Caco-2 (cell line): ENCODE measurements at regions not wholly inside any gene's neighbourhood (a gene's known extent, or its start where the extent isn't known, plus 50 kb on each side); places are given as distances from the start of the nearest gene placed in this dataset.

Experiments
- BruUV-seq: library from RNA; stranded (reverse); fragments of 400-500 nt; replicated peaks from 2 replicates; lab custom pipeline; 2021; lab: Mats Ljungman, UMichigan
- CTCF ChIA-PET: fragments of 300-600 bp; sonication (Branson Sonifier 250); formaldehyde crosslinking; loops from one replicate; lab custom pipeline; 2022; ENCODE audit warnings: antibody characterized with exemption; lab: Charles Lee
- POLR2A ChIA-PET: fragments of 300-600 bp; sonication (Branson Sonifier 250); formaldehyde crosslinking; loops from one replicate; lab custom pipeline; 2022; ENCODE audit warnings: antibody characterized with exemption; lab: Charles Lee
- DNase-seq, 2 experiments: peaks; one replicate each; pipeline versions ENCODE4 v3.0.0 to v3.0.0-alpha.2; 2020 to 2022
- H3K27me3 ChIP-seq: replicated peaks from 2 replicates; pipeline ENCODE4 v1.6.0; 2011; ENCODE audit warnings: low read length; ENCODE audit not compliant: control insufficient read depth, insufficient read depth
- H3K36me3 ChIP-seq: 2 replicates; pipeline ENCODE4 v1.5.1; 2011; ENCODE audit warnings: low read length; ENCODE audit not compliant: control insufficient read depth, insufficient read depth
- H3K4me1 ChIP-seq: fragments of 250-450 bp; sonication (Bioruptor Pico); 2 replicates; pipeline ENCODE4 v1.5.1; 2020; ENCODE audit warnings: mild to moderate bottlenecking
- H3K4me3 ChIP-seq: 2 replicates; pipeline ENCODE4 v1.5.1; 2011; ENCODE audit warnings: low read depth, mild to moderate bottlenecking, control low read depth, low read length
- H3K9me3 ChIP-seq: fragments of 250-450 bp; sonication (Bioruptor Pico); 2 replicates; pipeline ENCODE4 v1.5.1; 2020; ENCODE audit warnings: mild to moderate bottlenecking, moderate library complexity
- H3K27ac Mint-ChIP-seq: one replicate; pipeline ENCODE4 v1.8.0; 2022; ENCODE audit warnings: mixed read lengths; ENCODE audit not compliant: unreplicated experiment
- H3K27me3 Mint-ChIP-seq: one replicate; pipeline ENCODE4 v1.8.0; 2022; ENCODE audit warnings: mixed read lengths; ENCODE audit not compliant: insufficient read depth, unreplicated experiment
- H3K36me3 Mint-ChIP-seq: one replicate; pipeline ENCODE4 v1.8.0; 2022; ENCODE audit warnings: mild to moderate bottlenecking, mixed read lengths; ENCODE audit not compliant: insufficient read depth, unreplicated experiment
- H3K4me1 Mint-ChIP-seq: one replicate; pipeline ENCODE4 v1.8.0; 2022; ENCODE audit warnings: low read depth, mixed read lengths; ENCODE audit not compliant: unreplicated experiment
- H3K4me3 Mint-ChIP-seq: one replicate; pipeline ENCODE4 v1.8.0; 2022; ENCODE audit warnings: mild to moderate bottlenecking, moderate library complexity, mixed read lengths; ENCODE audit not compliant: unreplicated experiment
- H3K9me3 Mint-ChIP-seq: one replicate; pipeline ENCODE4 v1.8.0; 2022; ENCODE audit warnings: mixed read lengths; ENCODE audit not compliant: unreplicated experiment
- CTCF ChIP-seq, 2 experiments: fragments of 200-600 bp in 1 of 2; IDR thresholded peaks; 1 replicate in 1 of 2; 2 replicates in 1 of 2; pipeline versions ENCODE4 v1.5.1 to v1.8.0; 2011 to 2022; ENCODE audit warnings: antibody characterized with exemption in 1 of 2, control low read depth in 1 of 2, inconsistent platforms in 1 of 2, low read depth in 1 of 2, low read length in 1 of 2, mild to moderate bottlenecking in 1 of 2, moderate library complexity in 1 of 2; ENCODE audit not compliant: insufficient read depth in 1 of 2, severe bottlenecking in 1 of 2, unreplicated experiment in 1 of 2
- intact Hi-C: fragments of 100-400 bp; cut with micrococcal nuclease; formaldehyde crosslinking; loops from one replicate; pipeline ENCODE4 v1.10.0; 2022; ENCODE audit not compliant: unreplicated experiment

GRCh38 chr4:13986548-13986947 is 359.0 kb upstream of the BOD1L1 start:
- H3K36me3 ChIP-seq, result no peaks in the 10 kb centered on the region
- Mint-ChIP-seq H3K4me3 (no peak overlapping the region), H3K36me3 (no peaks in the 10 kb centered on the region), H3K27ac (no peak overlapping the region), H3K4me1 (peaks cover 7% of the 10 kb centered on the region), H3K9me3 (peaks cover 9% of the 10 kb centered on the region), H3K27me3 (no peaks in the 10 kb centered on the region)
- no peaks in the 10 kb centered on the region for H3K27me3 ChIP-seq
- BruUV-seq, result no TSS peak
- ChIA-PET CTCF (no interaction called here), POLR2A (no interaction called here)
- peaks cover 8% of the 10 kb centered on the region for H3K4me1 ChIP-seq
- intact Hi-C loops, result no loop called here
- no peak for DNase-seq
- TF ChIP-seq CTCF (IDR thresholded peaks at IDR 0.05; ENCODE audit: insufficient read depth in 1 of 2, low read depth in 1 of 2, low read length in 1 of 2, severe bottlenecking in 1 of 2, unreplicated experiment in 1 of 2), result no peak
- no peaks in the 10 kb centered on the region for H3K9me3 ChIP-seq
- H3K4me3 ChIP-seq, result no peak overlapping the region

- H3K4me3 ChIP-seq, result no peak overlapping the region
- peaks cover 15% of the 10 kb centered on the region for H3K4me1 ChIP-seq
- no peaks in the 10 kb centered on the region for H3K36me3 ChIP-seq
- Mint-ChIP-seq H3K4me1 (no peaks in the 10 kb centered on the region), H3K9me3 (peaks cover 16% of the 10 kb centered on the region), H3K27me3 (no peaks in the 10 kb centered on the region), H3K27ac (no peak overlapping the region), H3K36me3 (no peaks in the 10 kb centered on the region), H3K4me3 (no peak overlapping the region)
- no peaks in the 10 kb centered on the region for H3K27me3 ChIP-seq
- POLR2A ChIA-PET, result no interaction called here
- no peak for DNase-seq
- no TSS peak for BruUV-seq
- no peaks in the 10 kb centered on the region for H3K9me3 ChIP-seq
- intact Hi-C loops, result no loop called here
- no peak for TF ChIP-seq CTCF (IDR thresholded peaks at IDR 0.05; ENCODE audit: insufficient read depth in 1 of 2, low read depth in 1 of 2, low read length in 1 of 2, severe bottlenecking in 1 of 2, unreplicated experiment in 1 of 2)
- CTCF ChIA-PET, result no interaction called here
Observed at GRCh38 chr4:13988353-13989305, 361.1 kb upstream of the BOD1L1 start.

- Mint-ChIP-seq H3K9me3 (peaks cover 8% of the 10 kb centered on the region), H3K4me3 (no peak overlapping the region), H3K27me3 (no peaks in the 10 kb centered on the region), H3K4me1 (no peaks in the 10 kb centered on the region), H3K27ac (no peak overlapping the region), H3K36me3 (no peaks in the 10 kb centered on the region)
- BruUV-seq, result no TSS peak
- Histone ChIP-seq H3K4me1 (peaks cover 15% of the 10 kb centered on the region), H3K36me3 (no peaks in the 10 kb centered on the region), H3K27me3 (no peaks in the 10 kb centered on the region), H3K9me3 (no peaks in the 10 kb centered on the region), H3K4me3 (no peak overlapping the region)
- TF ChIP-seq CTCF (IDR thresholded peaks at IDR 0.05; ENCODE audit: insufficient read depth in 1 of 2, low read depth in 1 of 2, low read length in 1 of 2, severe bottlenecking in 1 of 2, unreplicated experiment in 1 of 2), result no peak
- ChIA-PET POLR2A (no interaction called here), CTCF (no interaction called here)
- DNase-seq, result no peak
- intact Hi-C loops, result no loop called here
Observed at GRCh38 chr4:13989501-13989900, 362.0 kb upstream of the BOD1L1 start.
